Hematopoietic multipotent progenitor cell treated with erythropoietin and hydrocortisone succinate and interleukin-3 and kit ligand, for 15 days (in vitro differentiated cells): ENCODE measurements at regions not wholly inside any gene's neighbourhood (a gene's known extent, or its start where the extent isn't known, plus 50 kb on each side); places are given as distances from the start of the nearest gene placed in this dataset.
"Not testable (repeated sequence)": the region's sequence is repeated elsewhere in the genome, so short reads cannot be mapped to it uniquely, and the experiment has no call there.

ENCODE experiments used
- DNase-seq: peaks from one replicate; pipeline ENCODE4 v3.0.0-alpha.2; 2015; ENCODE audit warnings: low spot score

GRCh38 chr1:189212606-189213005 is 1265.1 kb downstream of the BRINP3 start:
- no peak for DNase-seq

DNA sequence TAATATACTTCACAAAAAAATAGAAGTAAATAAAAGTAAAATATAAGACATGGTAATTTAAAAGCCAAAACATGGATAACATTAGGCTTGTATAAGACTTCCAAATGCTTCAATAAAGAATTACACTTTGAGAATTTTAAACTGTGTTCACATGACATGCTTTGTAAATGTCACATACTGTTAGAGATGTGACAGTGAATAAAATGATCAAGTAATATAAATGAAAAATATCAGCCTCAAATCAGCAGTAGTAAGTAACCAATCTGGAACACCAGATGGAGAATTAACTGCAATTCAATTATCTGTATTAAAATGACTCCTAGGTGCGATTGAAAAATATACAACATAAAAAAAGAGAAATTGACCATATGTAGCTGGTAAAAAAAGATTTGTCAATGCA is 1260.8 kb downstream of the BRINP3 start:
- DNase-seq: no peak

DNA sequence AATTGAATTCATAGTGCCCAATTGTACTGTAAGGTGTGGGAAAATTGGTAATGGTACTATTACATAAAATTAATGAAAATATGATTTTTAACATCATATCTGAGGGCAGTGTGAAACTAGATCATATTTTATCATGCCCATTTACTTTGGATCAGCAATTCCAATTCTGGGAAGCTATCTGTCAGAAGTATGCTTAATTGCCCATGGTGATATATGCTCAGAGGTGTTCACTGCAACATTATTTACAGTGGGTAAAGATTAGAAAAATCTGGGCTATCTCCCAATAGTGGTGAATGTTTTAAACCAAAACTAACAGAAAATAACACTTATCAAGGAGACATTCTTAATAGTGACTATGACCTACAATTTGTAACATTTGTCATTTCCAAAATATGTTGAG is 1260.0 kb downstream of the BRINP3 start:
- no peak for DNase-seq

DNA sequence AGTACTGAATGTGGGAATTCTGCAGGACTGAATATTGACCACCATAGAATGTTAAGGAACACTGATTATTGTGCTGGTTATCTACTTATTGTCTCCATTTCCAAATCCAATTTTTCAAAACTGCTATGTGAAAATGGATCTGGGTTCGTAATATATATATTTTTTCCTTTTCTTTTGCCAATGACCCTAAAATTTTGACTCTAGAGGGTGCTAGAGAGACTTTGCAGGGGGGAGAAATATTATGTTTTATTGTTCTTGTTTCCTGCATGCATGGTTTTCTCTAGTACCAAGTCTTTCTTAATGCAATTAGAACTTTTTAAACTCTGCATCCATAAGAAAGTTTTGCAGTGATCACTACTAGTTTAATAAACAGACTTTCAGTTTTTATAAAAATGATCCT is 1256.9 kb downstream of the BRINP3 start:
- no peak for DNase-seq

DNA sequence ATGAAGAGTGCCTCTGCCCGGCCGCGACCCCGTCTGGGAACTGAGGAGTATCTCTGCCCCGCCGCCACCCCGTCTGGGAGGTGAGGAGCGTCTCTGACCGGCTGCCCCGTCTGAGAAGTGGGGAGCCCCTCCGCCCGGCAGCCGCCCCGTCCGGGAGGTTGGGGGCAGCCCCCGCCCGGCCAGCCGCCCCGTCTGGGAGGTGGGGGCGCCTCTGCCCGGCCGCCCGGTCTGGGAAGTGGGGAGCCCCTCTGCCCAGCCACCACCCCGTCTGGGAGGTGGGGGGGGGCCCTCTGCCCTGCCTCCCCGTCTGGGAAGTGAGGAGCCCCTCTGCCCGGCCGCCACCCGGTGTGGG is 1251.9 kb downstream of the BRINP3 start:
- not testable (repeated sequence) for DNase-seq

GRCh38 chr1:189226779-189227178 is 1250.9 kb downstream of the BRINP3 start:
- DNase-seq: no peak

DNA sequence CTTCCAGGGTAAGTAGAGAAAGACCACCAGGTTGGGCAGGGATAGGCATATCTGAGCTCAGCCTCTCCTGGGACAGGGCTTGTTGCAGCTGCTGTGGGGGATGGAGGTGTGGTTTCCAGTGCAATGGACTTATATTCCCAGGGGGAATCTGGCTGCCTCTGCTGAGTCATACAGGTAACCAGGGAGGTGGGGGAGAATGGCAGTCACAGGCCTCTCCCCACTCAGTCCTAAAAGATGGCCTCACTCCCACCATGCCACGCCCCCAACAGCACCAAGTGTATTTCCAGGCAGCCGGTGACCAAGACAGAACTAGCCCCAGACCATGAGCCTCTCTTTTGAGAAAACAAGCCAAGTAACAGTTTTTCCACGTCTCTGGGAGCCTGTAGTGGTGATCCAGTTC is 1240.7 kb downstream of the BRINP3 start:
- DNase-seq: no peak

- no peak for DNase-seq
Observed at GRCh38 chr1:189253601-189254350, 1223.9 kb downstream of the BRINP3 start.

GRCh38 chr1:189261128-189261527 is 1216.5 kb downstream of the BRINP3 start:
- not testable (repeated sequence) for DNase-seq

DNA sequence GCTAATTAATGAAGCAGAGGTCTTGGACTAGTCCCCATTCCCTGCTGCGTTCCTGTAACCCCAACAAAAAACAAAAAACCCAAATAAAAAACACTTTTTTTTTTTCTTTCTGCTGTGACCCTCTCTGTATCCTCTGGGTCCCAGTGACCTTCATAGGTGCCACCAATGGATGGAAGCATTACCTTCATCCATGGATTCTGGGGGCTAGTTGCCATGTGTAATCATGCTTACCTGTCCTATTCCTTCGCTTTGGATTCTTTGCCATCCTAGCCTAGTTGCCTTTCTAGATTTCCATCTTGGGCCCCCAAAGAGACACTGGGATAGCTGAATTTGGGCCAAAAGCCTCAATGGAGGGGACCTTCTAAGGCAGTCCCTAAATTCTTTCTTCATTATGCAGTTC is 1208.7 kb downstream of the BRINP3 start:
- no peak for DNase-seq

GRCh38 chr1:189274267-189274666 is 1203.4 kb downstream of the BRINP3 start:
- no peak for DNase-seq

GRCh38 chr1:189275796-189276195 is 1201.9 kb downstream of the BRINP3 start:
- no peak for DNase-seq

GRCh38 chr1:189289346-189289745 is 1188.3 kb downstream of the BRINP3 start:
- no peak for DNase-seq

- DNase-seq: no peak
Observed at GRCh38 chr1:189301235-189301634, 1176.4 kb downstream of the BRINP3 start.

- DNase-seq: no peak
Observed at GRCh38 chr1:189305279-189305678, 1172.4 kb downstream of the BRINP3 start.

DNA sequence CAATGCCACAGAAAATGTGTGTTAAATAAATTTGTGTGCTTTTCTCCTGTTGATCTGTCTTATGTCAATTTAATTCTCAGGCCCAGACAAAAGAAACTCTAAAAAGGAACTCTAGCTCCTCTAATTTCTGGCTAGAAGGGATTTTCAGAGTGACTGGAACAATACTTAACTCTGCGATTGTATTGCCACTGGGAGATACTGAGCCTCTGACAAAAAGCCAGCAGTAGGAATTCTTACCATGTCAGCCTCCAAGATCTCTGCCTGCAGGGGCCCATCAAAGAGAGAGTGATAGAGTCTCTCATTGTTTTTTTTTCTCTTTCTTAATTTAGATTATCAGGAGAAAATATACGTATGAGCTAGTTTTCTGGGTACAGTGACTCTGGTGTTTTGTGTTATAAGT is 1165.7 kb downstream of the BRINP3 start:
- DNase-seq: no peak

DNA sequence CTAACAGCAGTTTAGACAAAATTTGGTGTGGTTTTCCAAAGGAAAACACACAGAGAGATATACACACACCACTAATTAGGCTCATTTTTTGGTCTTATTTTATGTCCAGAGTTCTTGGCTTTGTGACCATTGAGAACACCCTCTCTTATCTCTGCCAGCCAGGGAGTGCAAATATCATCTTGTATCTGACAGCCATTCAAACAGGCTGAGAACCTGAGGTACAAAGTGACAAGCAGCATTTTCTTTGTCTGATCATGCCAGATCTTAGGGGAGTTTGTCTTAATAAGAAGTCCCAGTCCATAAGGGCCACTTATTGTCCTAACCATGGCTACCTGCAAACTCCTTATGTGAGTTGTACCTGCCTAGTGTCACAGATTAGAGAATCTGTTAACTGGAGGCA is 1165.2 kb downstream of the BRINP3 start:
- no peak for DNase-seq

- DNase-seq: no peak
Observed at GRCh38 chr1:189313488-189313887, 1164.2 kb downstream of the BRINP3 start.

DNA sequence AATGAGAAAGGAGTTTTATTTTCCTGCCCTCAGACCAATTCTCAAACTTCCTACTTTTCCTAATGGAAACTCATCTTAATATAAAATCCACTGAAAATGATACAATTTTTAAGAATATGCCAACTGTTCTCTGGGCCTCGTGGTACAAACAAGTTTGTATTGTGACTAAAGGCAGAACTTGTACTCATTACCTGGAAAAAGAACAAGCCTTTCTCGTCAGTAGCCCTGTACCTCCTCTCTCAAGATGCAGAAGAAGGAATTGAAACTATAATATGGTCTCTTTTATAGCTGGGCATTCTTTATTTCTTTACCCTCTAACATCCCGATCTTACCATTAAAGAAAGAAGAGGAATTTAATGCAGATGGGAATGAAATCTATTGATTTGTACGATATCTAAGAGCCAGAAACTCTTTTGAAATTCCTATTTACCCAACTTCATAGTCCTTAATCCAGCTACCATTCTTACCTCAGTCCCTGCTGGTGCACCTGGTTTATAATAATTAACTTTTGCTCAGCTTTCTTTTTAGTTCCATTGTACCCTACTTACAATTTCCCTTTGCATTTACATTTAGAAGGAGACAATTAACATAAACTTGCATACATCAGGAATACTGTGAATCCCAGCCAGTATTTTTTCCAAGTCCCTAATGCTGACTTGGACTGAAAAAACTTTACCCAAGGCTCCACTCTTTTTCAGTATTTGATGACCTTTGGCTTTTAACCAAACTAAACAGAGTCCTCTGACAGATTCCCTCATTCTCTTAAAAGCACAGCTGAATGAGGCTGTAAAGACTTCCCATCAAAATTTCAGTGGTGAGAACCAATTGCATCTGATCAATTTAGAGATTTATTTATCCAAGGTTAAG is 1162.4 kb downstream of the BRINP3 start:
- no peak for DNase-seq

DNA sequence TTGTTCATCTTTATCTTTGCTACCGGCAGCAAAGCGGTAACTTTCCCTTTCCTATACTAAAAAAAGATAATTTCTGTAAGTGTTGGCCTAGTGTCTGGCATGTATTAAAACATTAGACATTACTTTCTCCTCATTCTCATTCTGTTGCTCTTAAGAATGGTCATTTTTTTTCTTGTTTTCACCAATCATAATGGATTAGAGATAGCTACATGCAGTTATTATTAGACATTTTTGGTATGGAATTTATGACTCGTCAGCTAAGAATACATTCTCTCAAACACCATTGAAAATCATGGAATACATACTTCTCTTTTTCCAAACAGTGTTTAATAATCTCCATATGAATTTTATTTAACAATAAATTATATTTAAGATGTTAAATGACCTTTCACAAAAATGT is 1154.6 kb downstream of the BRINP3 start:
- DNase-seq: no peak

- not testable (repeated sequence) for DNase-seq
Observed at GRCh38 chr1:189331071-189331470, 1146.6 kb downstream of the BRINP3 start.

DNA sequence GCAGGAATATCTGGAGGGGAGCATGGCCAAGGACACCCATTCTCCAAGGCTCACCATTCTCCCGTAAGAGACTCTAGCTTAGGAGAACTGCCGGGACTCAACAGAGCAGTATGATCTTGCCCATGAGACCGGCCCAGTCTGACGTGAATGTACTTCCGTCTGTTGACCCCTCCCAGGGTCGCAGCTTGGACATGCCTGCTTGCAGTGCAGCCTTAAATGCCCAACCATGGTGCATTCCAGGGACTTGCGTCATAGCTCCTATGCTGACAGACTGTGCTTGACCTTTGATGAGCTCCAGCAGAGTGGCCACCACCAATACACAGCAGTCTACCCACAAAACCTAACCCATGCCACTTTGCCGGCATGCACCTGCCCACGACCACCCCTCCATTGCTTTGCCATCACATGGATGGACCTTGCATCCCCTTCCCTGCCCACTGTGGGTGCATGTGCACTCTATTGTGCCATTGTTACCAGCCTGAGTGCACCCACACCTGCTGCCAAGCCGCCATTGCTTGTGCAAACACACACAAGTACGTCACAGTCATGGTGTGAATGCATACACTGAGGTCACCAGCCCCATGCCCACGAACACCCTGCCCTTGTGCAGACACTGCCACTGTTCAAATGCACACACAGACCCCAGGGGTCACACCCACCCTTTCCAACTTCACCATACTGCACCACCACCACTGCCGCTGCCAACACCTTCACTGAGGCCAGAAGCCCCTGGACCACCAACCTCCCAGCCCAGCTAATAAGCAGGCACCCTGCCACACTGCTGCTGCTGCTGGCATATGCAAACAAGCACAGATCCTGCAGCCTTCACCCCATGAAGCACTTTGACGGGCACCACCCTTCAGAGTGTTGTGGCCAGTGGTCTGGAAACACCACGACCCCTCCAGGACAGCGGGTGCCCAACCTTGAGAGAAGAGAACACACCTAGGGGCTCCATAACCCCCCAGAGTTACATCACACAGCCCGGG is 1141.3 kb downstream of the BRINP3 start:
- DNase-seq: no peak
